ENCODE measurements at regions not wholly inside any gene's neighbourhood (a gene's known extent, or its start where the extent isn't known, plus 50 kb on each side); places are given as distances from the start of the nearest gene placed in this dataset.

DNA sequence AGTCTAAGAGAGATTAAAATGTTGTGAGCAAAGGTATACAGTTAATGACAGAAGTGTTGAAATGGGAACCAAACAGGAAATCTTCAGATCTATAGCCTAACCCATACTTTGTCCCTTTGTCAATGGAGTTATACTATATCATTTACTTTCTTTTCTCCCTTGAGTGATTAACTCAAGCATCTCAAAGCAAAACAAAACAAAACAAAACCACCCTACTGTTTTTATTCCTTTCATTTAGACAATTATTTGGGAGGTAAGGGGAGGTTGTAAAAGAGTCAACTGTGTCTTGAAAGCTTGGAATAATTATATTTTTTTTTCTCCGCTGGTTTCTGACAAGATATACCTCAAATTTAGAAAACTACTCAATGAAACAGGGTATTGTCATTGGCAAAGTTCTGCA is 139.8 kb upstream of the HMGN3 start:
- Histone ChIP-seq H3K9me2 (ENCODE audit: insufficient read depth) (no peaks in the 10 kb centered on the region), H3F3A (ENCODE audit: insufficient read depth, low read depth) (no peaks in the 10 kb centered on the region), H3K4me1 (replicated peaks; ENCODE audit: insufficient read depth) (peaks cover 20% of the 10 kb centered on the region), H3K36me3 (ENCODE audit: low read depth) (no peaks in the 10 kb centered on the region), H3K27ac (no peak overlapping the region), H3K9me3 (ENCODE audit: insufficient read depth, low read depth) (no peaks in the 10 kb centered on the region), H3K27me3 (ENCODE audit: insufficient read depth, low read depth) (no peaks in the 10 kb centered on the region), H2AFZ (no peak overlapping the region), H3K79me2 (ENCODE audit: low read depth) (no peaks in the 10 kb centered on the region), H3K4me2 (no peak overlapping the region), H3K4me3 (no peak overlapping the region), H4K20me1 (ENCODE audit: insufficient read depth) (no peaks in the 10 kb centered on the region)
- no TSS peak for BruUV-seq (replicated peaks)
- ChIA-PET POLR2A (ENCODE audit: unreplicated experiment) (no interaction called here), CTCF (no interaction called here)
- intact Hi-C loops (cut with micrococcal nuclease; ENCODE audit: unreplicated experiment): no loop called here
- TF ChIP-seq, protein P1, sequence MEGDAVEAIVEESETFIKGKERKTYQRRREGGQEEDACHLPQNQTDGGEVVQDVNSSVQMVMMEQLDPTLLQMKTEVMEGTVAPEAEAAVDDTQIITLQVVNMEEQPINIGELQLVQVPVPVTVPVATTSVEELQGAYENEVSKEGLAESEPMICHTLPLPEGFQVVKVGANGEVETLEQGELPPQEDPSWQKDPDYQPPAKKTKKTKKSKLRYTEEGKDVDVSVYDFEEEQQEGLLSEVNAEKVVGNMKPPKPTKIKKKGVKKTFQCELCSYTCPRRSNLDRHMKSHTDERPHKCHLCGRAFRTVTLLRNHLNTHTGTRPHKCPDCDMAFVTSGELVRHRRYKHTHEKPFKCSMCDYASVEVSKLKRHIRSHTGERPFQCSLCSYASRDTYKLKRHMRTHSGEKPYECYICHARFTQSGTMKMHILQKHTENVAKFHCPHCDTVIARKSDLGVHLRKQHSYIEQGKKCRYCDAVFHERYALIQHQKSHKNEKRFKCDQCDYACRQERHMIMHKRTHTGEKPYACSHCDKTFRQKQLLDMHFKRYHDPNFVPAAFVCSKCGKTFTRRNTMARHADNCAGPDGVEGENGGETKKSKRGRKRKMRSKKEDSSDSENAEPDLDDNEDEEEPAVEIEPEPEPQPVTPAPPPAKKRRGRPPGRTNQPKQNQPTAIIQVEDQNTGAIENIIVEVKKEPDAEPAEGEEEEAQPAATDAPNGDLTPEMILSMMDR (conservative IDR thresholded peaks at IDR 0.05): no peak
- no peak for TF ChIP-seq EZH2 (IDR thresholded peaks at IDR 0.05; ENCODE audit: low read depth)
- no peak for DNase-seq

DNA sequence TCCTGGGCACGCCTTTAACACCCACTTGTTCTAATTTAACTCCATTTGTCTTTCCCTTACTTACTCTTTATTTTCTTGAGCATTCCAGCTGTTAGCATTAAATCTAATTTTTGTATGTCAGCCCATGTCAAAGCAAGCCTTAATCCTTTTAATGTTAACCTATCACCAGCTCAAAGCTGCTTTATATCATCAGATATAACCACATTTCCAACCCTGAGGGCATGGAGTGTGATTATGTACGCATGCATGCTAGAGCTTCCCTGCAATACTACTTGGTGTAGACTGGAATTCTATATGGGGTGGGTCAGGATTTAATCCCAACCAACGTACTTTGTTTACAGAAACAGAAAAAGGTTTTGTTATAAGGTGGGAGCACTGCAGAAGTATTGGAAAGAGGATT is 139.4 kb upstream of the HMGN3 start:
- Histone ChIP-seq H3K4me2 (no peak overlapping the region), H3K27me3 (ENCODE audit: insufficient read depth, low read depth) (no peaks in the 10 kb centered on the region), H3K4me3 (no peak overlapping the region), H3F3A (ENCODE audit: insufficient read depth, low read depth) (no peaks in the 10 kb centered on the region), H3K79me2 (ENCODE audit: low read depth) (no peaks in the 10 kb centered on the region), H3K36me3 (ENCODE audit: low read depth) (no peaks in the 10 kb centered on the region), H3K4me1 (replicated peaks; ENCODE audit: insufficient read depth) (peaks cover 20% of the 10 kb centered on the region), H2AFZ (no peak overlapping the region), H3K27ac (no peak overlapping the region), H3K9me2 (ENCODE audit: insufficient read depth) (no peaks in the 10 kb centered on the region), H4K20me1 (ENCODE audit: insufficient read depth) (no peaks in the 10 kb centered on the region), H3K9me3 (ENCODE audit: insufficient read depth, low read depth) (no peaks in the 10 kb centered on the region)
- ChIA-PET CTCF (no interaction called here), POLR2A (ENCODE audit: unreplicated experiment) (no interaction called here)
- no peak for DNase-seq
- no TSS peak for BruUV-seq (replicated peaks)
- TF ChIP-seq, protein P1 (conservative IDR thresholded peaks at IDR 0.05): no peak
- no peak for TF ChIP-seq EZH2 (IDR thresholded peaks at IDR 0.05; ENCODE audit: low read depth)
- intact Hi-C loops (cut with micrococcal nuclease; ENCODE audit: unreplicated experiment): no loop called here

DNA sequence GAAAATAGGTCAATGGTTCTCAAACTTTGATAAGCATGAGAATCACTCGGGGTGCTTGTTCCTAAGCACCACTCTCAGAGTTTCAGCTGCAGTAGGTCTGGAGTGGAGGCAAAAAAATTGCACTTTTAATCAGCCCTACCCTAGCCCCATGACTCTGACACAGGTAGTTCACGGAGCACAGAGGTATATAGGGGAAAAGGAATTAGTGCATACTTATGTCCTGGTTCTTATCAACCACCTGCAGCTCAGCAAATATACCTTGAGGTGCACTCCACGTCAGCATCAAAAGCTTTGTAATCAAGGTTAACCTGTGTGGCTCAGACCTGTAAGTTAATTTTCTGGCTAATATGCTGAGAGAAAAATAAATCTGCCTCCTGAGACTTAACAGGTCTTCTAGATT is 138.8 kb upstream of the HMGN3 start:
- no peak for DNase-seq
- no peak overlapping the region for H3K27ac ChIP-seq

More for the DNA sequence above, 138.8 kb upstream of the HMGN3 start:
- intact Hi-C loops (cut with micrococcal nuclease; ENCODE audit: unreplicated experiment): no loop called here
- H3K36me3 ChIP-seq (ENCODE audit: low read depth): no peaks in the 10 kb centered on the region
- ChIA-PET CTCF (no interaction called here), POLR2A (ENCODE audit: unreplicated experiment) (no interaction called here)
- H3K27me3 ChIP-seq (ENCODE audit: insufficient read depth, low read depth): no peaks in the 10 kb centered on the region
- H3K9me2 ChIP-seq (ENCODE audit: insufficient read depth): no peaks in the 10 kb centered on the region
- H3K79me2 ChIP-seq (ENCODE audit: low read depth): no peaks in the 10 kb centered on the region
- no peaks in the 10 kb centered on the region for H3F3A ChIP-seq (ENCODE audit: insufficient read depth, low read depth)
- no peaks in the 10 kb centered on the region for H3K9me3 ChIP-seq (ENCODE audit: insufficient read depth, low read depth)
- BruUV-seq (replicated peaks): no TSS peak
- H2AFZ ChIP-seq: no peak overlapping the region
- peaks cover 14% of the 10 kb centered on the region for H3K4me1 ChIP-seq (replicated peaks; ENCODE audit: insufficient read depth)
- H4K20me1 ChIP-seq (ENCODE audit: insufficient read depth): no peaks in the 10 kb centered on the region
- no peak overlapping the region for H3K4me2 ChIP-seq
- TF ChIP-seq EZH2 (IDR thresholded peaks at IDR 0.05; ENCODE audit: low read depth): no peak
- TF ChIP-seq, protein P1 (conservative IDR thresholded peaks at IDR 0.05): no peak
- no peak overlapping the region for H3K4me3 ChIP-seq

All from PC-9 (cell line).